Keratinocyte (primary cell): ENCODE measurements at regions not wholly inside any gene's neighbourhood (a gene's known extent, or its start where the extent isn't known, plus 50 kb on each side); places are given as distances from the start of the nearest gene placed in this dataset.

Experiments
- EZH2 ChIP-seq: IDR thresholded peaks from one replicate; pipeline ENCODE4 v1.6.1; 2012; ENCODE audit warnings: inconsistent platforms, mild to moderate bottlenecking, low read length, moderate library complexity
- TF ChIP-seq, protein P1 (sequence below), 3 experiments: IDR thresholded peaks in 1 of 3; conservative IDR thresholded peaks in 1 of 3; optimal IDR thresholded peaks in 1 of 3; 2 replicates in 2 of 3; 3 replicates in 1 of 3; pipeline versions ENCODE3 to v1.5.1; 2011; ENCODE audit warnings: low read length in 3 of 3, mild to moderate bottlenecking in 3 of 3, moderate library complexity in 2 of 3, control low read depth in 1 of 3, inconsistent platforms in 1 of 3; ENCODE audit not compliant: insufficient read depth in 2 of 3; ENCODE audit errors: extremely low read depth in 1 of 3

DNA sequence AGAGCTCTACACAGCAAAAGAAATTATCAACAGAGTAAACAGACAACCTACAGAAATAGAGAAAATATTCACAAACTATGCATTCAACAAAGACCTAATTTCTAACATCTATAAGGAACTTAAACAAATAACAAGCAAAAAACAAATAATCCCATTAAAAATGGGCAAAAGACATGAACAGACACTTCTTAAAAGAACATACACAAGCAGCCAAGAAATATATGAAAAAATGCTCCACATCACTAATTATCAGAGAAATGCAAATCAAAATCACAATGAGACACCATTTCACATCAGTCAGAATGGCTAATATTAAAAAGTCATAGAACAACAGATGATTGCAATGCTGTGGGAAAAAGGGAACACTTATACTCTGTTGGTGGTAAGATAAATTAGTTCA lies 100.7 kb upstream of the LGR5 start:
- no peak for TF ChIP-seq EZH2
- TF ChIP-seq, protein P1, sequence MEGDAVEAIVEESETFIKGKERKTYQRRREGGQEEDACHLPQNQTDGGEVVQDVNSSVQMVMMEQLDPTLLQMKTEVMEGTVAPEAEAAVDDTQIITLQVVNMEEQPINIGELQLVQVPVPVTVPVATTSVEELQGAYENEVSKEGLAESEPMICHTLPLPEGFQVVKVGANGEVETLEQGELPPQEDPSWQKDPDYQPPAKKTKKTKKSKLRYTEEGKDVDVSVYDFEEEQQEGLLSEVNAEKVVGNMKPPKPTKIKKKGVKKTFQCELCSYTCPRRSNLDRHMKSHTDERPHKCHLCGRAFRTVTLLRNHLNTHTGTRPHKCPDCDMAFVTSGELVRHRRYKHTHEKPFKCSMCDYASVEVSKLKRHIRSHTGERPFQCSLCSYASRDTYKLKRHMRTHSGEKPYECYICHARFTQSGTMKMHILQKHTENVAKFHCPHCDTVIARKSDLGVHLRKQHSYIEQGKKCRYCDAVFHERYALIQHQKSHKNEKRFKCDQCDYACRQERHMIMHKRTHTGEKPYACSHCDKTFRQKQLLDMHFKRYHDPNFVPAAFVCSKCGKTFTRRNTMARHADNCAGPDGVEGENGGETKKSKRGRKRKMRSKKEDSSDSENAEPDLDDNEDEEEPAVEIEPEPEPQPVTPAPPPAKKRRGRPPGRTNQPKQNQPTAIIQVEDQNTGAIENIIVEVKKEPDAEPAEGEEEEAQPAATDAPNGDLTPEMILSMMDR (optimal IDR thresholded peaks at IDR 0.05 in 1 of 3, IDR thresholded peaks at IDR 0.05 in 1 of 3, conservative IDR thresholded peaks at IDR 0.05 in 1 of 3; ENCODE audit: extremely low read depth in 1 of 3, insufficient read depth in 2 of 3, low read length in 3 of 3) = no peak
